GM12874 (cell line): ENCODE measurements at regions not wholly inside any gene's neighbourhood (a gene's known extent, or its start where the extent isn't known, plus 50 kb on each side); places are given as distances from the start of the nearest gene placed in this dataset.

Experiments
- CTCF ChIP-seq: IDR thresholded peaks from 2 replicates; pipeline ENCODE4 v1.5.1; 2011; ENCODE audit warnings: low read depth, mild to moderate bottlenecking, control low read depth, low read length, moderate library complexity; ENCODE audit not compliant: insufficient read depth

- TF ChIP-seq CTCF: no peak
Measured at GRCh38 chr9:23287390-23287789, 538.6 kb downstream of the ELAVL2 start.

- TF ChIP-seq CTCF: no peak
Measured at GRCh38 chr9:23288545-23288944, 537.5 kb downstream of the ELAVL2 start.

- no peak for TF ChIP-seq CTCF
Measured at GRCh38 chr9:23290973-23291372, 535.1 kb downstream of the ELAVL2 start.

GRCh38 chr9:23302281-23302680 is 523.8 kb downstream of the ELAVL2 start:
- TF ChIP-seq CTCF: no peak

GRCh38 chr9:23306731-23307130 is 519.3 kb downstream of the ELAVL2 start:
- TF ChIP-seq CTCF: no peak

- no peak for TF ChIP-seq CTCF
Measured at GRCh38 chr9:23307731-23308513, 518.1 kb downstream of the ELAVL2 start.

- TF ChIP-seq CTCF: no peak
Measured at GRCh38 chr9:23309800-23310199, 516.2 kb downstream of the ELAVL2 start.
